Stimulated activated CD4-positive, alpha-beta T cell treated with anti-CD3 and anti-CD28 coated beads, Interleukin-1b, Interleukin-23, amount 100 ng/mL, for 24 hours (primary cell): ENCODE measurements at regions not wholly inside any gene's neighbourhood (a gene's known extent, or its start where the extent isn't known, plus 50 kb on each side); places are given as distances from the start of the nearest gene placed in this dataset.
"Not testable (repeated sequence)": the region's sequence is repeated elsewhere in the genome, so short reads cannot be mapped to it uniquely, and the experiment has no call there.

Source experiments
- DNase-seq, 4 experiments: peaks; one replicate each; pipeline ENCODE4 v3.0.0-alpha.2; 2020; ENCODE audit warnings: low read depth in 4 of 4, low spot score in 1 of 4

GRCh38 chr10:2049560-2049959 lies 312.2 kb upstream of the ADARB2 start:
- no peak for DNase-seq

- DNase-seq = no peak
These were observed 311.1 kb upstream of the ADARB2 start for GRCh38 chr10:2048337-2048973.

- no peak for DNase-seq
These were observed 310.4 kb upstream of the ADARB2 start for GRCh38 chr10:2047679-2048078.

GRCh38 chr10:2043379-2043778 lies 306.1 kb upstream of the ADARB2 start:
- DNase-seq = no peak

GRCh38 chr10:2038036-2038435 lies 300.7 kb upstream of the ADARB2 start:
- no peak for DNase-seq

- no peak for DNase-seq
These were observed 299.9 kb upstream of the ADARB2 start for GRCh38 chr10:2037246-2037645.

- no peak for DNase-seq
These were observed 298.9 kb upstream of the ADARB2 start for GRCh38 chr10:2036209-2036608.

- DNase-seq = no peak
These were observed 292.7 kb upstream of the ADARB2 start for GRCh38 chr10:2030046-2030445.

GRCh38 chr10:2026936-2027335 lies 289.6 kb upstream of the ADARB2 start:
- no peak for DNase-seq

- DNase-seq = not testable (repeated sequence)
These were observed 287.4 kb upstream of the ADARB2 start for GRCh38 chr10:2024750-2025149.

GRCh38 chr10:2023687-2024086 lies 286.4 kb upstream of the ADARB2 start:
- DNase-seq = no peak

GRCh38 chr10:2022401-2022800 lies 285.1 kb upstream of the ADARB2 start:
- DNase-seq = no peak

GRCh38 chr10:2020836-2021235 lies 283.5 kb upstream of the ADARB2 start:
- no peak for DNase-seq

- DNase-seq = no peak
These were observed 282.5 kb upstream of the ADARB2 start for GRCh38 chr10:2019803-2020202.

- no peak for DNase-seq
These were observed 282.0 kb upstream of the ADARB2 start for GRCh38 chr10:2019281-2019680.

- DNase-seq = no peak
These were observed 277.2 kb upstream of the ADARB2 start for GRCh38 chr10:2014541-2014940.

GRCh38 chr10:2012209-2012608 lies 274.9 kb upstream of the ADARB2 start:
- DNase-seq = no peak

- DNase-seq = no peak
These were observed 273.9 kb upstream of the ADARB2 start for GRCh38 chr10:2011106-2011716.

- DNase-seq = no peak
These were observed 268.2 kb upstream of the ADARB2 start for GRCh38 chr10:2005546-2005945.

GRCh38 chr10:1992930-1993329 lies 255.6 kb upstream of the ADARB2 start:
- DNase-seq = no peak

GRCh38 chr10:1989090-1989489 lies 251.8 kb upstream of the ADARB2 start:
- DNase-seq = no peak

GRCh38 chr10:1981976-1982375 lies 244.7 kb upstream of the ADARB2 start:
- no peak for DNase-seq

GRCh38 chr10:1980459-1980858 lies 243.1 kb upstream of the ADARB2 start:
- DNase-seq = no peak
